RCC 7860 (cell line): ENCODE measurements at regions not wholly inside any gene's neighbourhood (a gene's known extent, or its start where the extent isn't known, plus 50 kb on each side); places are given as distances from the start of the nearest gene placed in this dataset.

Experiments
- DNase-seq: peaks from one replicate; pipeline ENCODE4 v3.0.0-alpha.2; 2015; ENCODE audit warnings: low spot score
- FAIRE-seq: peaks from 2 replicates; lab custom pipeline; 2012; peaks lifted over from hg19 to GRCh38; lab: Jason Lieb, UNC

- DNase-seq (no peak), FAIRE-seq (no peak)
Measured at GRCh38 chr7:68311958-68312357, 1286.3 kb upstream of the AUTS2 start.

- FAIRE-seq: no peak
Measured at GRCh38 chr7:68313806-68314205, 1284.5 kb upstream of the AUTS2 start.

GRCh38 chr7:68314208-68314607, 1284.1 kb upstream of the AUTS2 start:
- DNase-seq (no peak), FAIRE-seq (no peak)

More at GRCh38 chr7:68313806-68314205, 1284.5 kb upstream of the AUTS2 start:
- no peak for DNase-seq

- no peak for FAIRE-seq
- no peak for DNase-seq
Measured at GRCh38 chr7:68317476-68317875, 1280.8 kb upstream of the AUTS2 start.

GRCh38 chr7:68319061-68319460, 1279.2 kb upstream of the AUTS2 start:
- FAIRE-seq: no peak
- no peak for DNase-seq

GRCh38 chr7:68321076-68321639, 1277.1 kb upstream of the AUTS2 start:
- FAIRE-seq (no peak), DNase-seq (peak; percentile 28)

GRCh38 chr7:68321776-68322496, 1276.3 kb upstream of the AUTS2 start:
- no peak for DNase-seq

GRCh38 chr7:68324621-68325020, 1273.7 kb upstream of the AUTS2 start:
- no peak for DNase-seq
- no peak for FAIRE-seq

More at GRCh38 chr7:68321776-68322496, 1276.3 kb upstream of the AUTS2 start:
- FAIRE-seq: no peak

GRCh38 chr7:68334216-68334615, 1264.1 kb upstream of the AUTS2 start:
- FAIRE-seq (no peak), DNase-seq (no peak)

GRCh38 chr7:68334636-68335272, 1263.5 kb upstream of the AUTS2 start:
- FAIRE-seq (no peak), DNase-seq (no peak)

GRCh38 chr7:68336594-68336993, 1261.7 kb upstream of the AUTS2 start:
- no peak for DNase-seq
- no peak for FAIRE-seq

GRCh38 chr7:68348401-68348800, 1249.9 kb upstream of the AUTS2 start:
- FAIRE-seq (no peak), DNase-seq (no peak)

- DNase-seq (no peak), FAIRE-seq (no peak)
Measured at GRCh38 chr7:68362745-68363518, 1235.3 kb upstream of the AUTS2 start.

- no peak for DNase-seq
- no peak for FAIRE-seq
Measured at GRCh38 chr7:68364886-68365625, 1233.2 kb upstream of the AUTS2 start.

GRCh38 chr7:68371985-68372384, 1226.3 kb upstream of the AUTS2 start:
- FAIRE-seq (no peak), DNase-seq (no peak)

GRCh38 chr7:68376131-68376661, 1222.1 kb upstream of the AUTS2 start:
- DNase-seq: no peak

GRCh38 chr7:68381731-68382130, 1216.5 kb upstream of the AUTS2 start:
- FAIRE-seq (no peak), DNase-seq (no peak)

More at GRCh38 chr7:68376131-68376661, 1222.1 kb upstream of the AUTS2 start:
- no peak for FAIRE-seq

- DNase-seq (no peak), FAIRE-seq (peak; percentile 14)
Measured at GRCh38 chr7:68384581-68384980, 1213.7 kb upstream of the AUTS2 start.

GRCh38 chr7:68393051-68393450, 1205.2 kb upstream of the AUTS2 start:
- no peak for FAIRE-seq
- no peak for DNase-seq

- DNase-seq (no peak), FAIRE-seq (no peak)
Measured at GRCh38 chr7:68394131-68394530, 1204.1 kb upstream of the AUTS2 start.
